ENCODE measurements at regions not wholly inside any gene's neighbourhood (a gene's known extent, or its start where the extent isn't known, plus 50 kb on each side); places are given as distances from the start of the nearest gene placed in this dataset.

- H3K36me3 ChIP-seq, result no peaks in the 10 kb centered on the region
- DNase-seq, result no peak
- no peak overlapping the region for H3K27ac ChIP-seq
- H3K9me3 ChIP-seq, result no peaks in the 10 kb centered on the region
- no peaks in the 10 kb centered on the region for H3K27me3 ChIP-seq
- WGBS, 2 donors, result 81 to 84% methylated on average over 4 of the region's 4 CpGs
- intact Hi-C loops (cut with DNase I), result no loop called here
- no peak overlapping the region for H3K4me3 ChIP-seq
- no peak for TF ChIP-seq POLR2A (IDR thresholded peaks at IDR 0.05)
- TF ChIP-seq EP300 (IDR thresholded peaks at IDR 0.05), result no peak
- TF ChIP-seq CTCF (IDR thresholded peaks at IDR 0.05), result no peak
- no peak for TF ChIP-seq POLR2AphosphoS5 (IDR thresholded peaks at IDR 0.05)
- H3K4me1 ChIP-seq, result no peaks in the 10 kb centered on the region
Observed at GRCh38 chr16:79867425-79867997, 267.0 kb upstream of the MAF start.

- no peak for DNase-seq
- H3K36me3 ChIP-seq, result no peaks in the 10 kb centered on the region
- H3K4me3 ChIP-seq, result no peak overlapping the region
- H3K9me3 ChIP-seq, result no peaks in the 10 kb centered on the region
- 78 to 86% methylated on average over 6 of the region's 6 CpGs for WGBS, 2 donors
- no peak overlapping the region for H3K27ac ChIP-seq
- intact Hi-C loops (cut with DNase I), result no loop called here
- no peaks in the 10 kb centered on the region for H3K4me1 ChIP-seq
- TF ChIP-seq POLR2AphosphoS5 (IDR thresholded peaks at IDR 0.05) (no peak), POLR2A (IDR thresholded peaks at IDR 0.05) (no peak), EP300 (IDR thresholded peaks at IDR 0.05) (no peak), CTCF (IDR thresholded peaks at IDR 0.05) (no peak)
- no peaks in the 10 kb centered on the region for H3K27me3 ChIP-seq
Observed at GRCh38 chr16:79865918-79866317, 265.4 kb upstream of the MAF start.

GRCh38 chr16:79864781-79865391 lies 264.3 kb upstream of the MAF start:
- intact Hi-C loops (cut with DNase I), result no loop called here
- Histone ChIP-seq H3K36me3 (no peaks in the 10 kb centered on the region), H3K9me3 (no peaks in the 10 kb centered on the region), H3K4me3 (no peak overlapping the region), H3K27me3 (no peaks in the 10 kb centered on the region), H3K27ac (no peak overlapping the region), H3K4me1 (no peaks in the 10 kb centered on the region)
- DNase-seq, result no peak
- no peak for TF ChIP-seq POLR2AphosphoS5 (IDR thresholded peaks at IDR 0.05)
- TF ChIP-seq POLR2A (IDR thresholded peaks at IDR 0.05), result no peak
- no peak for TF ChIP-seq CTCF (IDR thresholded peaks at IDR 0.05)
- TF ChIP-seq EP300 (IDR thresholded peaks at IDR 0.05), result no peak
- 92 to 94% methylated on average over 7 of the region's 7 CpGs for WGBS, 2 donors

- TF ChIP-seq POLR2AphosphoS5 (IDR thresholded peaks at IDR 0.05), result no peak
- no peak for TF ChIP-seq CTCF (IDR thresholded peaks at IDR 0.05)
- no peak for TF ChIP-seq EP300 (IDR thresholded peaks at IDR 0.05)
- TF ChIP-seq POLR2A (IDR thresholded peaks at IDR 0.05), result no peak
- intact Hi-C loops (cut with DNase I), result no loop called here
- no peak for DNase-seq
- WGBS, 2 donors, result 54 to 69% methylated on average over 8 of the region's 8 CpGs
- H3K9me3 ChIP-seq, result no peaks in the 10 kb centered on the region
- H3K4me1 ChIP-seq, result no peaks in the 10 kb centered on the region
- H3K36me3 ChIP-seq, result no peaks in the 10 kb centered on the region
- no peak overlapping the region for H3K4me3 ChIP-seq
- H3K27me3 ChIP-seq, result no peaks in the 10 kb centered on the region
- no peak overlapping the region for H3K27ac ChIP-seq
Observed at GRCh38 chr16:79864032-79864780, 263.7 kb upstream of the MAF start.
